Dedifferentiated amniotic fluid mesenchymal stem cell (primary cell): ENCODE measurements at regions not wholly inside any gene's neighbourhood (a gene's known extent, or its start where the extent isn't known, plus 50 kb on each side); places are given as distances from the start of the nearest gene placed in this dataset.
"Not testable (repeated sequence)": the region's sequence is repeated elsewhere in the genome, so short reads cannot be mapped to it uniquely, and the experiment has no call there.

Experiments
- DNase-seq: peaks from one replicate; pipeline ENCODE4 v3.0.0-alpha.2; 2016; ENCODE audit errors: extremely low spot score

- no peak for DNase-seq
Measured at GRCh38 chr11:103730131-103730940, 306.1 kb upstream of the DDI1 start.

GRCh38 chr11:103731670-103732069 is 304.8 kb upstream of the DDI1 start:
- no peak for DNase-seq

GRCh38 chr11:103733889-103734288 is 302.6 kb upstream of the DDI1 start:
- no peak for DNase-seq

GRCh38 chr11:103735497-103736032 is 300.9 kb upstream of the DDI1 start:
- no peak for DNase-seq

GRCh38 chr11:103736315-103737036 is 300.0 kb upstream of the DDI1 start:
- no peak for DNase-seq

- no peak for DNase-seq
Measured at GRCh38 chr11:103737037-103737622, 299.3 kb upstream of the DDI1 start.

- DNase-seq: no peak
Measured at GRCh38 chr11:103737747-103738146, 298.7 kb upstream of the DDI1 start.

GRCh38 chr11:103739074-103739796 is 297.2 kb upstream of the DDI1 start:
- not testable (repeated sequence) for DNase-seq

GRCh38 chr11:103744496-103745153 is 291.8 kb upstream of the DDI1 start:
- no peak for DNase-seq

- DNase-seq: no peak
Measured at GRCh38 chr11:103749158-103749557, 287.3 kb upstream of the DDI1 start.

- DNase-seq: no peak
Measured at GRCh38 chr11:103768816-103769215, 267.6 kb upstream of the DDI1 start.

GRCh38 chr11:103773059-103773458 is 263.4 kb upstream of the DDI1 start:
- peak; percentile 16 for DNase-seq

- no peak for DNase-seq
Measured at GRCh38 chr11:103773537-103773936, 262.9 kb upstream of the DDI1 start.

GRCh38 chr11:103779054-103779453 is 257.4 kb upstream of the DDI1 start:
- DNase-seq: no peak

GRCh38 chr11:103789952-103790351 is 246.5 kb upstream of the DDI1 start:
- no peak for DNase-seq

GRCh38 chr11:103792981-103793468 is 243.4 kb upstream of the DDI1 start:
- no peak for DNase-seq

GRCh38 chr11:103794262-103794661 is 242.2 kb upstream of the DDI1 start:
- no peak for DNase-seq

- no peak for DNase-seq
Measured at GRCh38 chr11:103798026-103798425, 238.4 kb upstream of the DDI1 start.

- no peak for DNase-seq
Measured at GRCh38 chr11:103798446-103798845, 238.0 kb upstream of the DDI1 start.

GRCh38 chr11:103800406-103801114 is 235.9 kb upstream of the DDI1 start:
- DNase-seq: no peak
